ENCODE measurements at regions not wholly inside any gene's neighbourhood (a gene's known extent, or its start where the extent isn't known, plus 50 kb on each side); places are given as distances from the start of the nearest gene placed in this dataset.

DNA sequence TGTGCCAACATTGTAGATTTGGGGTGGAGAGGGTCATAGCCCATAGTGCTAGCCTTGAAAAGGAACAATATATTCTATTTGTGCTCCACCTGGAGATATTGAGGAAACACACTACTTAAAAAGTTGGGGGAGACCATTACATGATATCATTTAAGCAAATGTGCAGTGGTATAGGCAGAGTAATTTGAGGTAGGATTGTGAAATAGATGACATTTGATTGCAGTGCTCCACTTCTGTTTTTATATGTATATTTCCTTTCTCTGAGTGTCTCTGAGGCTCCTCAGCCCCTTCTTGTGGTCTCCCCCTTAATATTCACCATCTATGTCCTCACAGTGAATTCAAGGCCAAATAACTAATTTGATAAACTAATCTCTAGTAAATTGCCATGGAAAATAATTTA lies 85.6 kb upstream of the NMU start:
- TF ChIP-seq, protein P1, sequence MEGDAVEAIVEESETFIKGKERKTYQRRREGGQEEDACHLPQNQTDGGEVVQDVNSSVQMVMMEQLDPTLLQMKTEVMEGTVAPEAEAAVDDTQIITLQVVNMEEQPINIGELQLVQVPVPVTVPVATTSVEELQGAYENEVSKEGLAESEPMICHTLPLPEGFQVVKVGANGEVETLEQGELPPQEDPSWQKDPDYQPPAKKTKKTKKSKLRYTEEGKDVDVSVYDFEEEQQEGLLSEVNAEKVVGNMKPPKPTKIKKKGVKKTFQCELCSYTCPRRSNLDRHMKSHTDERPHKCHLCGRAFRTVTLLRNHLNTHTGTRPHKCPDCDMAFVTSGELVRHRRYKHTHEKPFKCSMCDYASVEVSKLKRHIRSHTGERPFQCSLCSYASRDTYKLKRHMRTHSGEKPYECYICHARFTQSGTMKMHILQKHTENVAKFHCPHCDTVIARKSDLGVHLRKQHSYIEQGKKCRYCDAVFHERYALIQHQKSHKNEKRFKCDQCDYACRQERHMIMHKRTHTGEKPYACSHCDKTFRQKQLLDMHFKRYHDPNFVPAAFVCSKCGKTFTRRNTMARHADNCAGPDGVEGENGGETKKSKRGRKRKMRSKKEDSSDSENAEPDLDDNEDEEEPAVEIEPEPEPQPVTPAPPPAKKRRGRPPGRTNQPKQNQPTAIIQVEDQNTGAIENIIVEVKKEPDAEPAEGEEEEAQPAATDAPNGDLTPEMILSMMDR (conservative IDR thresholded peaks at IDR 0.05; ENCODE audit: low read length): no peak
- no peak for TF ChIP-seq EZH2phosphoT487 (IDR thresholded peaks at IDR 0.05; ENCODE audit: borderline replicate concordance, low read depth, low read length)

Data from OCI-LY7 (cell line).